Calu3 (cell line): ENCODE measurements at regions not wholly inside any gene's neighbourhood (a gene's known extent, or its start where the extent isn't known, plus 50 kb on each side); places are given as distances from the start of the nearest gene placed in this dataset.

Experiments
- BruUV-seq: library from RNA; stranded (reverse); fragments of 400-500 nt; replicated peaks from 2 replicates; lab custom pipeline; 2021; lab: Mats Ljungman, UMichigan
- CTCF ChIA-PET: fragments of 300-600 bp; sonication (Branson Sonifier 250); formaldehyde crosslinking; loops from one replicate; lab custom pipeline; 2022; ENCODE audit warnings: antibody characterized with exemption; lab: Charles Lee
- DNase-seq: peaks from one replicate; pipeline ENCODE4 v3.0.0; 2022
- H3K27ac Mint-ChIP-seq: one replicate; pipeline ENCODE4 v1.8.0; 2022; ENCODE audit warnings: mixed read lengths; ENCODE audit not compliant: unreplicated experiment
- H3K27me3 Mint-ChIP-seq: one replicate; pipeline ENCODE4 v1.8.0; 2022; ENCODE audit warnings: mixed read lengths; ENCODE audit not compliant: unreplicated experiment
- H3K36me3 Mint-ChIP-seq: one replicate; pipeline ENCODE4 v1.8.0; 2022; ENCODE audit warnings: mild to moderate bottlenecking, moderate library complexity, mixed read lengths; ENCODE audit not compliant: insufficient read depth, unreplicated experiment
- H3K4me1 Mint-ChIP-seq: one replicate; pipeline ENCODE4 v1.8.0; 2022; ENCODE audit warnings: mild to moderate bottlenecking, low read depth, mixed read lengths; ENCODE audit not compliant: unreplicated experiment
- H3K4me3 Mint-ChIP-seq: one replicate; pipeline ENCODE4 v1.8.0; 2022; ENCODE audit warnings: mild to moderate bottlenecking, low read depth, moderate library complexity, mixed read lengths; ENCODE audit not compliant: unreplicated experiment
- H3K9me3 Mint-ChIP-seq: one replicate; pipeline ENCODE4 v1.8.0; 2022; ENCODE audit warnings: low read depth, mixed read lengths; ENCODE audit not compliant: unreplicated experiment
- intact Hi-C: fragments of 100-400 bp; cut with micrococcal nuclease; formaldehyde crosslinking; loops from one replicate; pipeline ENCODE4 v1.10.0; 2022; ENCODE audit not compliant: unreplicated experiment
- TF ChIP-seq, protein P1 (sequence below): fragments of 200-600 bp; IDR thresholded peaks from one replicate; pipeline ENCODE4 v1.8.0; 2022; ENCODE audit warnings: antibody characterized with exemption; ENCODE audit not compliant: unreplicated experiment

DNA sequence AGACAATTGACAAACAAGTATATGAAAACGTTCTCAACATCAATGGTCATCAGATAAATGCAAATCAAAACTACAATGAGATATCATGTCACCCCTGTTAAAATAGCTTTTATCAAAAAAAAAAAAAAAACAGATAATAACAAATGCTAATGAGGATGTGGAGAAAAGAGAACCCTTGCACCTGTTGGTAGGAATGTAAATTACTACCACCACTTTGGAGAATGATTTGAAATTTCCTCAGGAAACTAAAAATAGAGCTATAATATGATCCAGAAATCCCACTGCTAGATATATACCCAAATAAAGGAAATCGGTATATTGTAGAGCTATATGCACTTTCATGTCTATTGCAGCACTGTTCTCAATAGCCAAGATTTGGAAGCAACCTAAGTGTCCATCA is 470.6 kb upstream of the FSTL5 start:
- Mint-ChIP-seq H3K27me3 (no peaks in the 10 kb centered on the region), H3K36me3 (no peaks in the 10 kb centered on the region), H3K27ac (no peak overlapping the region), H3K4me1 (no peaks in the 10 kb centered on the region), H3K4me3 (no peak overlapping the region), H3K9me3 (peaks cover 12% of the 10 kb centered on the region)
- no peak for DNase-seq
- TF ChIP-seq, protein P1, sequence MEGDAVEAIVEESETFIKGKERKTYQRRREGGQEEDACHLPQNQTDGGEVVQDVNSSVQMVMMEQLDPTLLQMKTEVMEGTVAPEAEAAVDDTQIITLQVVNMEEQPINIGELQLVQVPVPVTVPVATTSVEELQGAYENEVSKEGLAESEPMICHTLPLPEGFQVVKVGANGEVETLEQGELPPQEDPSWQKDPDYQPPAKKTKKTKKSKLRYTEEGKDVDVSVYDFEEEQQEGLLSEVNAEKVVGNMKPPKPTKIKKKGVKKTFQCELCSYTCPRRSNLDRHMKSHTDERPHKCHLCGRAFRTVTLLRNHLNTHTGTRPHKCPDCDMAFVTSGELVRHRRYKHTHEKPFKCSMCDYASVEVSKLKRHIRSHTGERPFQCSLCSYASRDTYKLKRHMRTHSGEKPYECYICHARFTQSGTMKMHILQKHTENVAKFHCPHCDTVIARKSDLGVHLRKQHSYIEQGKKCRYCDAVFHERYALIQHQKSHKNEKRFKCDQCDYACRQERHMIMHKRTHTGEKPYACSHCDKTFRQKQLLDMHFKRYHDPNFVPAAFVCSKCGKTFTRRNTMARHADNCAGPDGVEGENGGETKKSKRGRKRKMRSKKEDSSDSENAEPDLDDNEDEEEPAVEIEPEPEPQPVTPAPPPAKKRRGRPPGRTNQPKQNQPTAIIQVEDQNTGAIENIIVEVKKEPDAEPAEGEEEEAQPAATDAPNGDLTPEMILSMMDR, result no peak
- CTCF ChIA-PET, result no interaction called here
- BruUV-seq, result no TSS peak
- intact Hi-C loops, result no loop called here

DNA sequence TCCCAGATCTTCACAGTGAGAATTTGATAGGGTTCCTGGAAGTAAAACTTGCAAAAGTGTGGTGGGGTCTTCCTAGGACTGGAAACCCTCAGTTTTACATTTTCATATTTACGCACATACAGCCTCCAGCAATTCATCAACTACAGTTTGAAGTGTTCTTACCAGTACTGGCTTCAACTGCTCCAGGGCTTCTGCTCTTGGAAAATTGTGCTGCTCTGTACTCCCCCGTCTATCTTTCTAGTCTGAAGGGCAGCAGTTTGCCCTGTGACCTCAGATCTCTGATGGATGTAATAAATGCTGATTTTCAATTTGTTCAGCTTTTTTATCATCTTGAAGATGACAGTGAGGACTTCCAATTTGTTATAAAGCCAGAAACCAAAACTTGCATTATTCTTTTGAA is 458.9 kb upstream of the FSTL5 start:
- no peaks in the 10 kb centered on the region for H3K9me3 Mint-ChIP-seq
- no TSS peak for BruUV-seq
- TF ChIP-seq, protein P1, result no peak
- CTCF ChIA-PET, result no interaction called here
- intact Hi-C loops, result no loop called here
- DNase-seq, result no peak
- H3K4me3 Mint-ChIP-seq, result no peak overlapping the region
- no peak overlapping the region for H3K27ac Mint-ChIP-seq
- no peaks in the 10 kb centered on the region for H3K27me3 Mint-ChIP-seq
- H3K36me3 Mint-ChIP-seq, result no peaks in the 10 kb centered on the region
- no peaks in the 10 kb centered on the region for H3K4me1 Mint-ChIP-seq

DNA sequence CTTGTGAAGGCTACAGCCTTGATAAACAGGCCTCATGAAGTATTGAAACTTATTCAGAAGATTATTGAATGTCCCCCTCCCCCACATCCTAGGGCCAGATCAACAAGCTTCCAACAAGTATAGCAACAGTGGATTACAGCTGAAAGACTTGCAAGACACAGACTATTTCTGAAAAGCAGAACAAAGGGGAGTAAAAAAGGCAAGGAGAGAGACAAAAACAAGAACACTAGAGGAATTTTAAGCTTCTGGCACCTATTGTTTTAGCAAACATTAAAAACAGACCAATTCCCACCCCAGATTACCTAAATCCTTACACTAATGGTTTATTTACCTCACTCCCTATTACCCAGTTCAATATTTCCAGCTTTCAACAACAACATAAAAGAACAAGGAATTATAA is 446.3 kb upstream of the FSTL5 start:
- H3K36me3 Mint-ChIP-seq, result no peaks in the 10 kb centered on the region
- DNase-seq, result no peak
- CTCF ChIA-PET, result no interaction called here
- TF ChIP-seq, protein P1, result no peak
- no peak overlapping the region for H3K27ac Mint-ChIP-seq
- intact Hi-C loops, result no loop called here
- no peaks in the 10 kb centered on the region for H3K27me3 Mint-ChIP-seq
- peaks cover 7% of the 10 kb centered on the region for H3K9me3 Mint-ChIP-seq
- H3K4me3 Mint-ChIP-seq, result no peak overlapping the region
- no TSS peak for BruUV-seq
- no peaks in the 10 kb centered on the region for H3K4me1 Mint-ChIP-seq

DNA sequence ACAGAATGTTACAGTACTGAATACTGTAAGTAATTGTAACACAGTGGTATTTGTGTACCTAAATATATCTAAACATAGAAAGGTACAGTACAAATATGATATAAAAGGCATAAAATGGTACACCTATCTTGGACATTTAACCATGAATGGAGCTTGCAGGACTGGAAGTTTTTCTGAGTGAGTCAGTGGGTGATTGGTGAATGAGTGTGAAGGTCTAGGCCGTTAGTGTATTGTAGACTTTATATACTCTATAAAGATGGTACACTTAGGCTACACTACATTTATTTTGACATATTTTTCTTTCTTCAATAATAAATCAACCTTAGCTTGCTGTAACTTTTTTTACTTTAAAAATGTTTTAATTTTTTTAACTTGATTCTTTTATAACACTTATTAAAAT is 422.5 kb upstream of the FSTL5 start:
- no peaks in the 10 kb centered on the region for H3K4me1 Mint-ChIP-seq
- H3K4me3 Mint-ChIP-seq, result no peak overlapping the region
- H3K27ac Mint-ChIP-seq, result no peak overlapping the region
- H3K9me3 Mint-ChIP-seq, result peaks cover 6% of the 10 kb centered on the region
- no peaks in the 10 kb centered on the region for H3K36me3 Mint-ChIP-seq
- intact Hi-C loops, result no loop called here
- H3K27me3 Mint-ChIP-seq, result no peaks in the 10 kb centered on the region
- CTCF ChIA-PET, result no interaction called here
- BruUV-seq, result no TSS peak
- no peak for DNase-seq
- TF ChIP-seq, protein P1, result no peak

DNA sequence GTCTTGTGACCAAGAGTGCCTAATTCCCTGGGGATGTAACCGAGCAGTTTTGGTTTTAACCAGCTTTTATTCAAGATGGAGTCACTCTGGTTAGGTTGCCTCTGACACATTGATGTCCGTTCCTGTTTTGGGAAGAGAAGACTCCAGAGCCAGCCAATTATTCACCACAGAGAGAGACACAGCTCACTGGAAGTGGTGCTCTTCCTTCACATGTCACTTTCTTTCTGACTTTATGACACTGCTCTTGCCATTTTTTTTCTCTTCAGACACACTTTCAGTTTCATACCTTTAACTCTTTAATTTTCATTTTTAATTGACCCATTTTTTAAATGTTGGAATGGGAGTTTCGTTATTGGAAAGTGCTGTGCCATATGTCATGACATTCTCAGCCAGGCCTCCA is 418.4 kb upstream of the FSTL5 start:
- CTCF ChIA-PET, result no interaction called here
- Mint-ChIP-seq H3K27me3 (no peaks in the 10 kb centered on the region), H3K4me3 (no peak overlapping the region), H3K9me3 (peaks cover 4% of the 10 kb centered on the region), H3K36me3 (no peaks in the 10 kb centered on the region), H3K27ac (no peak overlapping the region), H3K4me1 (no peaks in the 10 kb centered on the region)
- BruUV-seq, result no TSS peak
- TF ChIP-seq, protein P1, result no peak
- no peak for DNase-seq
- intact Hi-C loops, result no loop called here
